ENCODE measurements at regions not wholly inside any gene's neighbourhood (a gene's known extent, or its start where the extent isn't known, plus 50 kb on each side); places are given as distances from the start of the nearest gene placed in this dataset.

- H3K9me3 ChIP-seq (replicated peaks): no peaks in the 10 kb centered on the region
These were observed 297.4 kb upstream of the VCX start for GRCh38 chrX:7545564-7545963.

GRCh38 chrX:7542587-7543380 is 300.2 kb upstream of the VCX start:
- Histone ChIP-seq H3K27me3 (ENCODE audit: low read depth) (no peaks in the 10 kb centered on the region), H3K4me1 (no peaks in the 10 kb centered on the region), H3K4me3 (no peak overlapping the region), H3K27ac (replicated peaks) (no peak overlapping the region), H3K9me3 (replicated peaks) (no peaks in the 10 kb centered on the region), H3K36me3 (no peaks in the 10 kb centered on the region)
- no peak for TF ChIP-seq CTCF (IDR thresholded peaks at IDR 0.05; ENCODE audit: borderline replicate concordance)
- intact Hi-C loops (cut with micrococcal nuclease): no loop called here
- DNase-seq: no peak

More at GRCh38 chrX:7545564-7545963, 297.4 kb upstream of the VCX start:
- Histone ChIP-seq H3K27me3 (ENCODE audit: low read depth) (no peaks in the 10 kb centered on the region), H3K27ac (replicated peaks) (no peak overlapping the region), H3K4me1 (no peaks in the 10 kb centered on the region), H3K4me3 (no peak overlapping the region), H3K36me3 (no peaks in the 10 kb centered on the region)
- no peak for DNase-seq
- intact Hi-C loops (cut with micrococcal nuclease): no loop called here
- TF ChIP-seq CTCF (IDR thresholded peaks at IDR 0.05; ENCODE audit: borderline replicate concordance): no peak

GRCh38 chrX:7522860-7523259 is 320.1 kb upstream of the VCX start:
- no peaks in the 10 kb centered on the region for H3K27me3 ChIP-seq (ENCODE audit: low read depth)
- no peaks in the 10 kb centered on the region for H3K4me1 ChIP-seq
- H3K9me3 ChIP-seq (replicated peaks): no peaks in the 10 kb centered on the region
- no peak overlapping the region for H3K27ac ChIP-seq (replicated peaks)
- DNase-seq: no peak
- H3K36me3 ChIP-seq: no peaks in the 10 kb centered on the region
- H3K4me3 ChIP-seq: no peak overlapping the region
- intact Hi-C loops (cut with micrococcal nuclease): no loop called here
- TF ChIP-seq CTCF (IDR thresholded peaks at IDR 0.05; ENCODE audit: borderline replicate concordance): no peak

GRCh38 chrX:7515681-7516413 is 327.1 kb upstream of the VCX start:
- H3K4me1 ChIP-seq: no peaks in the 10 kb centered on the region
- H3K27ac ChIP-seq (replicated peaks): no peak overlapping the region
- no peaks in the 10 kb centered on the region for H3K27me3 ChIP-seq (ENCODE audit: low read depth)
- TF ChIP-seq CTCF (IDR thresholded peaks at IDR 0.05; ENCODE audit: borderline replicate concordance): no peak
- DNase-seq: no peak
- intact Hi-C loops (cut with micrococcal nuclease): no loop called here
- H3K4me3 ChIP-seq: no peak overlapping the region
- H3K9me3 ChIP-seq (replicated peaks): no peaks in the 10 kb centered on the region
- no peaks in the 10 kb centered on the region for H3K36me3 ChIP-seq

GRCh38 chrX:7514871-7515599 is 327.9 kb upstream of the VCX start:
- H3K4me1 ChIP-seq: no peaks in the 10 kb centered on the region
- intact Hi-C loops (cut with micrococcal nuclease): no loop called here
- TF ChIP-seq CTCF (IDR thresholded peaks at IDR 0.05; ENCODE audit: borderline replicate concordance): no peak
- H3K27me3 ChIP-seq (ENCODE audit: low read depth): no peaks in the 10 kb centered on the region
- H3K9me3 ChIP-seq (replicated peaks): no peaks in the 10 kb centered on the region
- H3K36me3 ChIP-seq: no peaks in the 10 kb centered on the region
- no peak for DNase-seq
- H3K27ac ChIP-seq (replicated peaks): no peak overlapping the region
- H3K4me3 ChIP-seq: no peak overlapping the region
